ENCODE measurements at regions not wholly inside any gene's neighbourhood (a gene's known extent, or its start where the extent isn't known, plus 50 kb on each side); places are given as distances from the start of the nearest gene placed in this dataset.

GRCh38 chr3:38984110-38984509, 67.6 kb downstream of the SCN11A start:
- TF ChIP-seq POLR2A (IDR thresholded peaks at IDR 0.05) (no peak), CTCF (IDR thresholded peaks at IDR 0.05) (no peak)
